Karpas-422 (cell line): ENCODE measurements at regions not wholly inside any gene's neighbourhood (a gene's known extent, or its start where the extent isn't known, plus 50 kb on each side); places are given as distances from the start of the nearest gene placed in this dataset.

Source experiments
- DNase-seq: peaks from one replicate; pipeline ENCODE4 v3.0.0-alpha.2; 2015
- H2AFZ ChIP-seq: fragments of 200-600 bp; sonication (generic); 2 replicates; pipeline ENCODE4 v1.6.1; 2014; ENCODE audit warnings: antibody characterized with exemption, low read length, mixed read lengths
- H3K27ac ChIP-seq: fragments of 200-600 bp; sonication (generic); 2 replicates; pipeline ENCODE4 v1.5.1; 2014; ENCODE audit warnings: mild to moderate bottlenecking, low read length, moderate library complexity
- H3K27me3 ChIP-seq: fragments of 200-600 bp; sonication (generic); 2 replicates; pipeline ENCODE4 v1.6.1; 2014; ENCODE audit warnings: low read length, mixed read lengths
- H3K36me3 ChIP-seq: fragments of 200-600 bp; sonication (generic); 2 replicates; pipeline ENCODE4 v1.6.1; 2014; ENCODE audit warnings: low read length, mixed read lengths; ENCODE audit not compliant: insufficient read depth
- H3K4me1 ChIP-seq: fragments of 200-600 bp; sonication (generic); 2 replicates; pipeline ENCODE4 v1.6.1; 2014; ENCODE audit warnings: mild to moderate bottlenecking, low read length, mixed read lengths
- H3K4me2 ChIP-seq: fragments of 200-600 bp; sonication (generic); 2 replicates; pipeline ENCODE4 v1.6.1; 2014; ENCODE audit warnings: low read length, low read depth, mild to moderate bottlenecking; ENCODE audit not compliant: poor library complexity, severe bottlenecking
- H3K4me3 ChIP-seq: fragments of 200-600 bp; sonication (generic); 2 replicates; pipeline ENCODE4 v1.5.1; 2014; ENCODE audit warnings: mild to moderate bottlenecking, antibody characterized with exemption, low read length, mixed read lengths
- H3K79me2 ChIP-seq: fragments of 200-600 bp; sonication (generic); 2 replicates; pipeline ENCODE4 v1.6.1; 2014; ENCODE audit warnings: mild to moderate bottlenecking, low read length, mixed read lengths
- H3K9ac ChIP-seq: fragments of 200-600 bp; sonication (generic); 2 replicates; pipeline ENCODE4 v1.6.0; 2014; ENCODE audit warnings: low read length
- H3K9me2 ChIP-seq: fragments of 200-600 bp; sonication (generic), shearing (Covaris generic); replicated peaks from 2 replicates; pipeline ENCODE4 v1.6.0; 2014; ENCODE audit warnings: mild to moderate bottlenecking, low read length, moderate library complexity; ENCODE audit not compliant: insufficient read depth
- H3K9me3 ChIP-seq: fragments of 300-700, 200-600 bp; sonication (generic); 2 replicates; pipeline ENCODE4 v1.6.1; 2014; ENCODE audit warnings: low read length, mixed read lengths
- H4K20me1 ChIP-seq: fragments of 200-600 bp; sonication (generic); 2 replicates; pipeline ENCODE4 v1.6.1; 2014; ENCODE audit warnings: mild to moderate bottlenecking, antibody characterized with exemption, low read length, low read depth; ENCODE audit not compliant: insufficient read depth

GRCh38 chr17:77768248-77768852 lies 190.2 kb upstream of the TNRC6C start:
- Histone ChIP-seq H3K79me2 (no peaks in the 10 kb centered on the region), H3K9me3 (no peaks in the 10 kb centered on the region), H3K4me2 (no peak overlapping the region), H3K4me1 (no peaks in the 10 kb centered on the region), H3K9me2 (no peaks in the 10 kb centered on the region), H4K20me1 (peaks cover 11% of the 10 kb centered on the region; the same call in 1 of the 2 replicates), H3K9ac (no peak overlapping the region), H3K36me3 (no peaks in the 10 kb centered on the region), H3K4me3 (no peak overlapping the region), H2AFZ (no peak overlapping the region), H3K27ac (no peak overlapping the region), H3K27me3 (no peaks in the 10 kb centered on the region)
- no peak for DNase-seq

GRCh38 chr17:77769215-77769614 lies 189.3 kb upstream of the TNRC6C start:
- H3K9me2 ChIP-seq: no peaks in the 10 kb centered on the region
- no peaks in the 10 kb centered on the region for H3K9me3 ChIP-seq
- no peak overlapping the region for H3K27ac ChIP-seq
- H4K20me1 ChIP-seq: peaks cover 11% of the 10 kb centered on the region; the same call in 1 of the 2 replicates
- DNase-seq: no peak
- no peaks in the 10 kb centered on the region for H3K79me2 ChIP-seq
- H3K4me1 ChIP-seq: no peaks in the 10 kb centered on the region
- no peaks in the 10 kb centered on the region for H3K36me3 ChIP-seq
- H3K4me2 ChIP-seq: no peak overlapping the region
- no peak overlapping the region for H3K4me3 ChIP-seq
- H3K9ac ChIP-seq: no peak overlapping the region
- no peaks in the 10 kb centered on the region for H3K27me3 ChIP-seq
- H2AFZ ChIP-seq: no peak overlapping the region

- no peak overlapping the region for H3K27ac ChIP-seq
- no peak for DNase-seq
- H2AFZ ChIP-seq: no peak overlapping the region
- H3K4me2 ChIP-seq: no peak overlapping the region
- peaks cover 11% of the 10 kb centered on the region; the same call in 1 of the 2 replicates for H4K20me1 ChIP-seq
- H3K9me3 ChIP-seq: no peaks in the 10 kb centered on the region
- H3K79me2 ChIP-seq: no peaks in the 10 kb centered on the region
- H3K9ac ChIP-seq: no peak overlapping the region
- H3K4me3 ChIP-seq: no peak overlapping the region
- no peaks in the 10 kb centered on the region for H3K4me1 ChIP-seq
- H3K9me2 ChIP-seq: no peaks in the 10 kb centered on the region
- no peaks in the 10 kb centered on the region for H3K27me3 ChIP-seq
- no peaks in the 10 kb centered on the region for H3K36me3 ChIP-seq
Measured at GRCh38 chr17:77769762-77770161, 188.7 kb upstream of the TNRC6C start.

- Histone ChIP-seq H3K79me2 (no peaks in the 10 kb centered on the region), H3K9me3 (no peaks in the 10 kb centered on the region), H3K36me3 (no peaks in the 10 kb centered on the region), H3K27me3 (no peaks in the 10 kb centered on the region), H3K27ac (no peak overlapping the region), H3K9me2 (no peaks in the 10 kb centered on the region), H3K9ac (no peak overlapping the region), H4K20me1 (peaks cover 11% of the 10 kb centered on the region; the same call in 1 of the 2 replicates), H3K4me3 (no peak overlapping the region), H2AFZ (no peak overlapping the region), H3K4me2 (no peak overlapping the region), H3K4me1 (no peaks in the 10 kb centered on the region)
- no peak for DNase-seq
Measured at GRCh38 chr17:77770331-77771105, 188.0 kb upstream of the TNRC6C start.

- no peak overlapping the region for H3K9ac ChIP-seq
- H3K27me3 ChIP-seq: no peaks in the 10 kb centered on the region
- peaks cover 11% of the 10 kb centered on the region; the same call in 1 of the 2 replicates for H4K20me1 ChIP-seq
- H3K4me1 ChIP-seq: no peaks in the 10 kb centered on the region
- no peaks in the 10 kb centered on the region for H3K9me3 ChIP-seq
- DNase-seq: no peak
- H2AFZ ChIP-seq: no peak overlapping the region
- H3K36me3 ChIP-seq: no peaks in the 10 kb centered on the region
- no peak overlapping the region for H3K4me2 ChIP-seq
- no peaks in the 10 kb centered on the region for H3K79me2 ChIP-seq
- no peaks in the 10 kb centered on the region for H3K9me2 ChIP-seq
- no peak overlapping the region for H3K27ac ChIP-seq
- H3K4me3 ChIP-seq: no peak overlapping the region
Measured at GRCh38 chr17:77771145-77771544, 187.4 kb upstream of the TNRC6C start.

- Histone ChIP-seq H3K79me2 (no peaks in the 10 kb centered on the region), H3K4me1 (no peaks in the 10 kb centered on the region), H3K4me2 (no peak overlapping the region), H3K27me3 (no peaks in the 10 kb centered on the region), H2AFZ (no peak overlapping the region), H3K9me3 (no peaks in the 10 kb centered on the region), H3K4me3 (no peak overlapping the region), H4K20me1 (peaks cover 11% of the 10 kb centered on the region; the same call in 1 of the 2 replicates), H3K9me2 (no peaks in the 10 kb centered on the region), H3K27ac (no peak overlapping the region), H3K36me3 (no peaks in the 10 kb centered on the region), H3K9ac (no peak overlapping the region)
- no peak for DNase-seq
Measured at GRCh38 chr17:77771587-77771986, 186.9 kb upstream of the TNRC6C start.

GRCh38 chr17:77771998-77772397 lies 186.5 kb upstream of the TNRC6C start:
- Histone ChIP-seq H3K9me3 (no peaks in the 10 kb centered on the region), H3K4me2 (no peak overlapping the region), H3K4me3 (no peak overlapping the region), H4K20me1 (peaks cover 11% of the 10 kb centered on the region; the same call in 1 of the 2 replicates), H3K9ac (no peak overlapping the region), H3K27me3 (no peaks in the 10 kb centered on the region), H3K27ac (no peak overlapping the region), H3K36me3 (no peaks in the 10 kb centered on the region), H2AFZ (no peak overlapping the region), H3K79me2 (no peaks in the 10 kb centered on the region), H3K4me1 (no peaks in the 10 kb centered on the region), H3K9me2 (no peaks in the 10 kb centered on the region)
- no peak for DNase-seq

GRCh38 chr17:77772461-77772897 lies 186.0 kb upstream of the TNRC6C start:
- H3K4me2 ChIP-seq: no peak overlapping the region
- H3K9ac ChIP-seq: no peak overlapping the region
- H3K4me1 ChIP-seq: no peaks in the 10 kb centered on the region
- peak; percentile 84 for DNase-seq
- peaks cover 11% of the 10 kb centered on the region; the same call in 1 of the 2 replicates for H4K20me1 ChIP-seq
- H2AFZ ChIP-seq: no peak overlapping the region
- no peak overlapping the region for H3K27ac ChIP-seq
- no peaks in the 10 kb centered on the region for H3K79me2 ChIP-seq
- no peaks in the 10 kb centered on the region for H3K9me2 ChIP-seq
- H3K9me3 ChIP-seq: no peaks in the 10 kb centered on the region
- no peaks in the 10 kb centered on the region for H3K27me3 ChIP-seq
- H3K36me3 ChIP-seq: no peaks in the 10 kb centered on the region
- no peak overlapping the region for H3K4me3 ChIP-seq
